Smooth muscle cell (in vitro differentiated cells): ENCODE measurements at regions not wholly inside any gene's neighbourhood (a gene's known extent, or its start where the extent isn't known, plus 50 kb on each side); places are given as distances from the start of the nearest gene placed in this dataset.

Source experiments
- DNase-seq: peaks from one replicate; lab custom pipeline; 2025; ENCODE audit not compliant: unreplicated experiment; lab: John Stamatoyannopoulos, UW
- H2AFZ ChIP-seq: fragments of 200-600 bp; sonication (generic); 2 replicates; pipeline ENCODE4 v1.6.0; 2016; ENCODE audit warnings: antibody characterized with exemption, low read depth, mild to moderate bottlenecking
- H3F3A ChIP-seq: fragments of 200-600 bp; sonication (generic); 2 replicates; pipeline ENCODE4 v1.6.0; 2017; ENCODE audit warnings: antibody characterized with exemption, low read depth
- H3K27ac ChIP-seq: fragments of 200-600 bp; sonication (generic); 2 replicates; pipeline ENCODE4 v1.5.1; 2016; ENCODE audit warnings: low read depth, mild to moderate bottlenecking
- H3K27me3 ChIP-seq: fragments of 200-600 bp; sonication (generic); 2 replicates; pipeline ENCODE4 v1.6.1; 2016; ENCODE audit warnings: low read depth, mild to moderate bottlenecking
- H3K36me3 ChIP-seq: fragments of 200-600 bp; sonication (generic); 2 replicates; pipeline ENCODE4 v1.5.1; 2016; ENCODE audit warnings: low read depth
- H3K4me1 ChIP-seq: fragments of 200-600 bp; sonication (generic); 2 replicates; pipeline ENCODE4 v1.5.1; 2016; ENCODE audit warnings: low read depth
- H3K4me2 ChIP-seq: fragments of 200-600 bp; sonication (generic); 2 replicates; pipeline ENCODE4 v1.6.0; 2016; ENCODE audit warnings: mild to moderate bottlenecking
- H3K4me3 ChIP-seq: fragments of 200-600 bp; sonication (generic); 2 replicates; pipeline ENCODE4 v1.5.1; 2016; ENCODE audit warnings: mild to moderate bottlenecking
- H3K79me2 ChIP-seq: fragments of 200-600 bp; sonication (generic); 2 replicates; pipeline ENCODE4 v1.6.0; 2016; ENCODE audit warnings: low read depth, mild to moderate bottlenecking
- H3K9ac ChIP-seq: fragments of 200-600 bp; sonication (generic); 2 replicates; pipeline ENCODE4 v1.6.0; 2016; ENCODE audit warnings: low read depth
- H3K9me3 ChIP-seq: fragments of 200-600 bp; sonication (generic); replicated peaks from 2 replicates; pipeline ENCODE4 v1.5.1; 2016; ENCODE audit warnings: low read depth
- H4K20me1 ChIP-seq: fragments of 200-600 bp; sonication (generic); 2 replicates; pipeline ENCODE4 v1.6.0; 2016; ENCODE audit warnings: low read depth
- CTCF ChIP-seq: fragments of 200-600 bp; sonication (generic); IDR thresholded peaks from 2 replicates; pipeline ENCODE4 v1.5.1; 2017; ENCODE audit warnings: borderline replicate concordance, mild to moderate bottlenecking, antibody characterized with exemption; ENCODE audit not compliant: insufficient read depth, poor library complexity, severe bottlenecking
- WGBS: methylation state at CpG from one replicate; pipeline ENCODE4 v1.1.7; 2016; ENCODE audit warnings: low lambda C conversion rate; 5-methylcytosine and 5-hydroxymethylcytosine counted together

DNA sequence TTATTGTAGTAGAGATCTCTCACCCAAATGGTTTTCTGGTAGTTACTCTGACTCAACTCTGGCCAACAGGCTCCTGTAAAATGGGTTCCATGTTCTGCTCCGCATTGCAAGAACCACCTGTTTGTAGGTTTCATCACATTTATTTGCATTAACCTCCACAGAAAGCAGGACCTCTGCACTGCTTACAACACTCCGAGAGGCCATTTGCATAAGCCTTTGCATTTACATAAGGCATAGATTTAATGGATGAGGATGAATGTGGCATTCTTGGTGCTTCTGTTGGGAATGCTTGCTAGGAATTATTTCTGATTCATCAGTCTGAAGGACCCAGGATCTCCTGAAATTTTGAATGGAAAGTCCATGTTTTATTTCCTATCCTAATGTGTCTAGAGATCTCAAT lies 320.1 kb downstream of the ZNF621 start:
- no peaks in the 10 kb centered on the region for H4K20me1 ChIP-seq
- no peaks in the 10 kb centered on the region for H3K36me3 ChIP-seq
- peaks cover 6% of the 10 kb centered on the region for H3K4me1 ChIP-seq
- H3K27me3 ChIP-seq: no peaks in the 10 kb centered on the region
- H2AFZ ChIP-seq: no peak overlapping the region
- H3K9ac ChIP-seq: no peak overlapping the region
- no peak overlapping the region for H3K27ac ChIP-seq
- H3K9me3 ChIP-seq: no peaks in the 10 kb centered on the region
- peaks cover 6% of the 10 kb centered on the region for H3F3A ChIP-seq
- WGBS: 90% methylated on average over 2 of the region's 2 CpGs
- H3K79me2 ChIP-seq: no peaks in the 10 kb centered on the region
- no peak overlapping the region for H3K4me2 ChIP-seq
- no peak overlapping the region for H3K4me3 ChIP-seq
- no peak for DNase-seq
- no peak for TF ChIP-seq CTCF

GRCh38 chr3:40845447-40845846 lies 320.7 kb downstream of the ZNF621 start:
- no peaks in the 10 kb centered on the region for H3K9me3 ChIP-seq

GRCh38 chr3:40845916-40846315 lies 321.2 kb downstream of the ZNF621 start:
- no peak for TF ChIP-seq CTCF
- WGBS: 83% methylated on average over 1 of the region's 1 CpG

More at GRCh38 chr3:40845447-40845846, 320.7 kb downstream of the ZNF621 start:
- H3K9ac ChIP-seq: no peak overlapping the region
- peaks cover 6% of the 10 kb centered on the region for H3K4me1 ChIP-seq
- no peaks in the 10 kb centered on the region for H3K79me2 ChIP-seq
- no peak for TF ChIP-seq CTCF
- DNase-seq: no peak
- no peak overlapping the region for H3K4me3 ChIP-seq
- H2AFZ ChIP-seq: no peak overlapping the region
- H3K36me3 ChIP-seq: no peaks in the 10 kb centered on the region
- no peak overlapping the region for H3K27ac ChIP-seq
- H3K4me2 ChIP-seq: no peak overlapping the region
- no peaks in the 10 kb centered on the region for H3K27me3 ChIP-seq
- H3F3A ChIP-seq: peaks cover 6% of the 10 kb centered on the region
- WGBS: 82% methylated on average over 1 of the region's 1 CpG
- no peaks in the 10 kb centered on the region for H4K20me1 ChIP-seq

GRCh38 chr3:40846451-40846850 lies 321.7 kb downstream of the ZNF621 start:
- H3K9ac ChIP-seq: no peak overlapping the region
- H2AFZ ChIP-seq: no peak overlapping the region
- H3K4me1 ChIP-seq: peaks cover 6% of the 10 kb centered on the region
- no peaks in the 10 kb centered on the region for H4K20me1 ChIP-seq
- no peak overlapping the region for H3K4me3 ChIP-seq
- H3K27ac ChIP-seq: no peak overlapping the region
- H3K27me3 ChIP-seq: no peaks in the 10 kb centered on the region
- no peaks in the 10 kb centered on the region for H3K9me3 ChIP-seq
- WGBS: 85% methylated on average over 1 of the region's 1 CpG
- H3K4me2 ChIP-seq: no peak overlapping the region
- DNase-seq: no peak
- no peaks in the 10 kb centered on the region for H3K79me2 ChIP-seq
- H3F3A ChIP-seq: peaks cover 6% of the 10 kb centered on the region
- no peaks in the 10 kb centered on the region for H3K36me3 ChIP-seq
- TF ChIP-seq CTCF: no peak

More at GRCh38 chr3:40845916-40846315, 321.2 kb downstream of the ZNF621 start:
- no peak overlapping the region for H3K27ac ChIP-seq
- no peaks in the 10 kb centered on the region for H3K36me3 ChIP-seq
- H4K20me1 ChIP-seq: no peaks in the 10 kb centered on the region
- peaks cover 6% of the 10 kb centered on the region for H3K4me1 ChIP-seq
- H3K4me2 ChIP-seq: no peak overlapping the region
- no peak overlapping the region for H3K9ac ChIP-seq
- no peak for DNase-seq
- H3K9me3 ChIP-seq: no peaks in the 10 kb centered on the region
- H3K79me2 ChIP-seq: no peaks in the 10 kb centered on the region
- H3K27me3 ChIP-seq: no peaks in the 10 kb centered on the region
- no peak overlapping the region for H3K4me3 ChIP-seq
- peaks cover 6% of the 10 kb centered on the region for H3F3A ChIP-seq
- no peak overlapping the region for H2AFZ ChIP-seq
